ENCODE measurements at regions not wholly inside any gene's neighbourhood (a gene's known extent, or its start where the extent isn't known, plus 50 kb on each side); places are given as distances from the start of the nearest gene placed in this dataset.

DNA sequence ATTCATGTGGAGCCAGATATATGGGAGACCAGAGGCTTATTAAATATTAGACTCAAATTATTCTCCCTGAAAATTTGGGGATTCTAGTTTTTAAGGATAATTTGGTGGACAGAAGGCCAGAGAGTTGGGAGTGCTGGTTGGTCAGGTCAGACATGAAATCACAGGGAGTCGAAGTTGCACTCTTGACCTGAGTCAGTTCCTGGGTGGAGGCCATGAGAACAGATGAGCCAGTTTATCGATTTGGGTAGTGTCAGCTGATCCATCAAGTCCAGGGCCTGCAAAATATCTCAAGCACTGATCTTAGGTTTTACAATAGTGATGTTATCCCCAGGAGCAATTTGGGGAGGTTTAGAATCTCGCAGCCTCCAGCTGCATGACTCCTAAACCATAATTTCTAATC, 563.5 kb upstream of the NRSN1 start:
- ChIA-PET CTCF (no interaction called here), POLR2A (no interaction called here)
- Mint-ChIP-seq H3K27me3 (no peaks in the 10 kb centered on the region), H3K27ac (no peak overlapping the region), H3K4me1 (no peaks in the 10 kb centered on the region), H3K4me3 (no peak overlapping the region), H3K36me3 (ENCODE audit: low read depth) (no peaks in the 10 kb centered on the region), H3K9me3 (peaks cover 12% of the 10 kb centered on the region)
- intact Hi-C loops (cut with micrococcal nuclease), result no loop called here
- TF ChIP-seq, protein P1, sequence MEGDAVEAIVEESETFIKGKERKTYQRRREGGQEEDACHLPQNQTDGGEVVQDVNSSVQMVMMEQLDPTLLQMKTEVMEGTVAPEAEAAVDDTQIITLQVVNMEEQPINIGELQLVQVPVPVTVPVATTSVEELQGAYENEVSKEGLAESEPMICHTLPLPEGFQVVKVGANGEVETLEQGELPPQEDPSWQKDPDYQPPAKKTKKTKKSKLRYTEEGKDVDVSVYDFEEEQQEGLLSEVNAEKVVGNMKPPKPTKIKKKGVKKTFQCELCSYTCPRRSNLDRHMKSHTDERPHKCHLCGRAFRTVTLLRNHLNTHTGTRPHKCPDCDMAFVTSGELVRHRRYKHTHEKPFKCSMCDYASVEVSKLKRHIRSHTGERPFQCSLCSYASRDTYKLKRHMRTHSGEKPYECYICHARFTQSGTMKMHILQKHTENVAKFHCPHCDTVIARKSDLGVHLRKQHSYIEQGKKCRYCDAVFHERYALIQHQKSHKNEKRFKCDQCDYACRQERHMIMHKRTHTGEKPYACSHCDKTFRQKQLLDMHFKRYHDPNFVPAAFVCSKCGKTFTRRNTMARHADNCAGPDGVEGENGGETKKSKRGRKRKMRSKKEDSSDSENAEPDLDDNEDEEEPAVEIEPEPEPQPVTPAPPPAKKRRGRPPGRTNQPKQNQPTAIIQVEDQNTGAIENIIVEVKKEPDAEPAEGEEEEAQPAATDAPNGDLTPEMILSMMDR (IDR thresholded peaks at IDR 0.05), result no peak
- DNase-seq (no peak), ATAC-seq (ENCODE audit: low read depth) (no peak)

DNA sequence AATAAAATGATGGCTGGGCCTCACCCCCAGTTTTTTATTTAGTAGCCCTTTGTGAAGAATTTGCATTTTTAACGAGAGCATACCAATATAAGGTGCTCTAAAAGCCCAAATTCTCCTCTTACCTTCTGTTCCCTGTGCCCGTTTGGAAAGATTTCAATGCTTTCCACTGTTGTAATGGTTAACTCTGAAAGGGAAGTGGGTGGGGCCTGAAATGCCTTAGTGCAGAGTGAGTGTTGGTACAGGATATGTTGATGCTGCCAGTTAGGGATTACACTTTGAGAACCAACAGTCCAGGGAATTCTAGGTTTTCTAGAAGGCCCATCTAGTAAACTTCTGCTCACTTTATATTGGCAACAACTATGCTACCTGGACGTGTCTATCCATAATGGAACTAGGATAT, 562.7 kb upstream of the NRSN1 start:
- ATAC-seq (ENCODE audit: low read depth), result no peak
- H3K36me3 Mint-ChIP-seq (ENCODE audit: low read depth), result no peaks in the 10 kb centered on the region
- peaks cover 12% of the 10 kb centered on the region for H3K9me3 Mint-ChIP-seq
- no peak for DNase-seq
- H3K4me1 Mint-ChIP-seq, result no peaks in the 10 kb centered on the region
- CTCF ChIA-PET, result no interaction called here
- H3K27ac Mint-ChIP-seq, result no peak overlapping the region
- POLR2A ChIA-PET, result no interaction called here
- H3K4me3 Mint-ChIP-seq, result no peak overlapping the region
- H3K27me3 Mint-ChIP-seq, result no peaks in the 10 kb centered on the region
- intact Hi-C loops (cut with micrococcal nuclease), result no loop called here
- TF ChIP-seq, protein P1 (IDR thresholded peaks at IDR 0.05), result no peak

DNA sequence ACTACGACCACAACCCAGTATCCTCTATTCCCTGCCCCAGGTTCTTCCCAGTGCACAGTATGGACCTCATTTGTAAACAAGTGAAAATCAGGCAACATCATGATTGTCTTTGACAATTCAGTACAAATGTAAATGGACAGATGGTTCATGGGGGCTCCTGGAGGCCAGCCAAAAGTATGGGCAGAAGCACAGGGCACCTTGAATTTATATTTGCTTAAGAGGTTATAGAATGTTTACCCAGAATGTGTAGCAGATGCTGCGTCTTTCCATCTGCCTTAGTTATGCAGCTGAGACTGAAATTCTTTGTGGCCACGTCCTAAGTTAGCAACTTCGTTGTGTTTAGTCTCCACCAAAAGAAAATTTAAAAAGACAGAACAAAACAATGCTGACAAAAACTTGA, 559.6 kb upstream of the NRSN1 start:
- CTCF ChIA-PET, result no interaction called here
- H3K27ac Mint-ChIP-seq, result no peak overlapping the region
- H3K4me1 Mint-ChIP-seq, result no peaks in the 10 kb centered on the region
- DNase-seq, result no peak
- ATAC-seq (ENCODE audit: low read depth), result no peak
- no peaks in the 10 kb centered on the region for H3K27me3 Mint-ChIP-seq
- H3K36me3 Mint-ChIP-seq (ENCODE audit: low read depth), result no peaks in the 10 kb centered on the region
- TF ChIP-seq, protein P1 (IDR thresholded peaks at IDR 0.05), result no peak
- peaks cover 12% of the 10 kb centered on the region for H3K9me3 Mint-ChIP-seq
- POLR2A ChIA-PET, result no interaction called here
- H3K4me3 Mint-ChIP-seq, result no peak overlapping the region
- intact Hi-C loops (cut with micrococcal nuclease), result no loop called here

DNA sequence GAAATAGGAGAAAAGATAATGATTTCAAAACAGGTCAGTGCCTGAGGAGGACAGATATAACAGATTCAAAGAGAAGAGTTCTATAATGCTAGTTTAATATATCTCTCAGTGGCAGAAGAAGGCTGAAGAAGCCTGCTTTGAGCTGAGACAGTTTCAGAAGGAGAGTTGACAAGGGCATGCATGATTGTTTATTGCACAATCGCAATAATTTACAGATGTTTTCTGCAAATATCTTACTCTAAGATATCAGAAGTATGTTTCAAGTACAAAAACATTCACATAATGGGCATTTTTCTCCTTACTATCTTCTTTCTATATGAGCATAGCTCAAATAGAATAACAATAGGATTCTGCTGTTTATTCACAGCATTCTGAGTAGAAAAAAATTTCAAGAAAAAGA, 557.7 kb upstream of the NRSN1 start:
- H3K27ac Mint-ChIP-seq, result no peak overlapping the region
- intact Hi-C loops (cut with micrococcal nuclease), result no loop called here
- ATAC-seq (ENCODE audit: low read depth), result no peak
- POLR2A ChIA-PET, result no interaction called here
- H3K4me1 Mint-ChIP-seq, result no peaks in the 10 kb centered on the region
- DNase-seq, result no peak
- H3K27me3 Mint-ChIP-seq, result no peaks in the 10 kb centered on the region
- H3K4me3 Mint-ChIP-seq, result no peak overlapping the region
- TF ChIP-seq, protein P1 (IDR thresholded peaks at IDR 0.05), result no peak
- H3K9me3 Mint-ChIP-seq, result peaks cover 9% of the 10 kb centered on the region
- CTCF ChIA-PET, result no interaction called here
- no peaks in the 10 kb centered on the region for H3K36me3 Mint-ChIP-seq (ENCODE audit: low read depth)

DNA sequence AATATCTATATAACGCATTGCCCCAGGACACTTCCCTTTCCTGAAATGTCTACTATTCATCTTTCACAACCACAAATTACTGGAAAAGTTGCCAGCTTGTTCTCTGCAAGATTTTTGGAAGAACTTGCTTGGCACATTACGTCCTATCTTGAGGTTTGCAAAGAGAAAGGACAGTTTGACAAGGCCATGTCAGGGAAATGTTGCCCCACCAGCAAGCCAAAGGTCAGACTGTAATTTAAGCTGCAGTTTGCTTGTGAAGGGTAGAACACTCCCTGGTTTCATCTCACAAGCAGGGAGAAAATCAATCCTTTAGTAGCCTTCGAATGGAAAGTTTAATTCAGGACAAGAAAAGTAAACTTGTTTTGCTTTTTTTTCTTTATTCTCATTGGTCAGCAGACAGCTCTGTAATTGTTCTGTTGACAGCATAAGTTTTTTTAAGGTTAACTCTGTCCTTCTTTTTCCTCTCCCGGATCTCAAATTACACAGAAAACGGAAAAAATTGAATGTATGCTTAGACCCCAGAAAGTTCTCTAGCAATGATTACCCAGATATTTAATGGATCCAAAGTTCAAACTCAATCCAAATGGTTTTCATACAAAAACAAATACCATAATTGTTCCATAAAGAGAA, 541.8 kb upstream of the NRSN1 start:
- TF ChIP-seq, protein P1 (IDR thresholded peaks at IDR 0.05), result no peak
- Mint-ChIP-seq H3K27me3 (no peaks in the 10 kb centered on the region), H3K4me3 (no peak overlapping the region), H3K4me1 (no peaks in the 10 kb centered on the region), H3K27ac (no peak overlapping the region), H3K9me3 (peaks cover 3% of the 10 kb centered on the region), H3K36me3 (ENCODE audit: low read depth) (no peaks in the 10 kb centered on the region)
- intact Hi-C loops (cut with micrococcal nuclease), result no loop called here
- ATAC-seq (ENCODE audit: low read depth) (no peak), DNase-seq (no peak)
- ChIA-PET POLR2A (no interaction called here), CTCF (no interaction called here)
